H1 (cell line): ENCODE measurements at regions not wholly inside any gene's neighbourhood (a gene's known extent, or its start where the extent isn't known, plus 50 kb on each side); places are given as distances from the start of the nearest gene placed in this dataset.

Experiments used
- ATF2 ChIP-seq: IDR thresholded peaks from 2 replicates; pipeline ENCODE4 v1.6.1; 2012; ENCODE audit warnings: low read length, inconsistent platforms
- CHD2 ChIP-seq: IDR thresholded peaks from 2 replicates; pipeline ENCODE4 v1.6.1; 2012; ENCODE audit warnings: low read length, improper control_type of control experiment
- CREB1 ChIP-seq: IDR thresholded peaks from 2 replicates; pipeline ENCODE4 v1.6.1; 2012; ENCODE audit warnings: inconsistent platforms
- PHF8 ChIP-seq: fragments of 200-600 bp; sonication (generic); conservative IDR thresholded peaks from 2 replicates; pipeline ENCODE4 v1.7.1; 2012; ENCODE audit warnings: low read depth, mild to moderate bottlenecking, inconsistent platforms, low read length, moderate library complexity
- POLR2A ChIP-seq, 2 experiments: IDR thresholded peaks; 1 replicate in 1 of 2; 2 replicates in 1 of 2; pipeline ENCODE4 v1.6.1; 2011; ENCODE audit warnings: low read depth in 2 of 2, low read length in 2 of 2, mild to moderate bottlenecking in 2 of 2; ENCODE audit errors: control extremely low read depth in 1 of 2
- SIX5 ChIP-seq: IDR thresholded peaks from 2 replicates; pipeline ENCODE4 v1.6.1; 2011; ENCODE audit warnings: mild to moderate bottlenecking, low read depth, low read length
- SP2 ChIP-seq: IDR thresholded peaks from 2 replicates; pipeline ENCODE4 v1.6.1; 2012; ENCODE audit warnings: mild to moderate bottlenecking, low read length, inconsistent platforms
- SUZ12 ChIP-seq: fragments of 200-600 bp; sonication (generic); IDR thresholded peaks from 2 replicates; pipeline ENCODE4 v1.6.1; 2012; ENCODE audit warnings: mild to moderate bottlenecking, inconsistent platforms, low read length, moderate library complexity, mixed read lengths
- TF ChIP-seq, protein P1 (sequence below), 3 experiments: IDR thresholded peaks; 1 replicate in 2 of 3; 2 replicates in 1 of 3; pipeline versions ENCODE4 v1.5.1 to v1.6.1; 2011; ENCODE audit warnings: low read length in 3 of 3, mild to moderate bottlenecking in 3 of 3, inconsistent platforms in 2 of 3, low read depth in 1 of 3, moderate library complexity in 1 of 3; ENCODE audit not compliant: insufficient read depth in 1 of 3; ENCODE audit errors: control extremely low read depth in 1 of 3

GRCh38 chr2:81355436-81355835 lies 1050.9 kb upstream of the LRRTM1 start (continued):
- TF ChIP-seq, protein P1, sequence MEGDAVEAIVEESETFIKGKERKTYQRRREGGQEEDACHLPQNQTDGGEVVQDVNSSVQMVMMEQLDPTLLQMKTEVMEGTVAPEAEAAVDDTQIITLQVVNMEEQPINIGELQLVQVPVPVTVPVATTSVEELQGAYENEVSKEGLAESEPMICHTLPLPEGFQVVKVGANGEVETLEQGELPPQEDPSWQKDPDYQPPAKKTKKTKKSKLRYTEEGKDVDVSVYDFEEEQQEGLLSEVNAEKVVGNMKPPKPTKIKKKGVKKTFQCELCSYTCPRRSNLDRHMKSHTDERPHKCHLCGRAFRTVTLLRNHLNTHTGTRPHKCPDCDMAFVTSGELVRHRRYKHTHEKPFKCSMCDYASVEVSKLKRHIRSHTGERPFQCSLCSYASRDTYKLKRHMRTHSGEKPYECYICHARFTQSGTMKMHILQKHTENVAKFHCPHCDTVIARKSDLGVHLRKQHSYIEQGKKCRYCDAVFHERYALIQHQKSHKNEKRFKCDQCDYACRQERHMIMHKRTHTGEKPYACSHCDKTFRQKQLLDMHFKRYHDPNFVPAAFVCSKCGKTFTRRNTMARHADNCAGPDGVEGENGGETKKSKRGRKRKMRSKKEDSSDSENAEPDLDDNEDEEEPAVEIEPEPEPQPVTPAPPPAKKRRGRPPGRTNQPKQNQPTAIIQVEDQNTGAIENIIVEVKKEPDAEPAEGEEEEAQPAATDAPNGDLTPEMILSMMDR (IDR thresholded peaks at IDR 0.05; ENCODE audit: control extremely low read depth in 1 of 3, insufficient read depth in 1 of 3, low read depth in 1 of 3, low read length in 3 of 3) = no peak
- TF ChIP-seq ATF2 (no peak), PHF8 (no peak), SUZ12 (no peak), POLR2A (IDR thresholded peaks at IDR 0.05; ENCODE audit: control extremely low read depth in 1 of 2, low read depth in 2 of 2, low read length in 2 of 2) (no peak), CREB1 (no peak), SP2 (no peak), CHD2 (no peak), SIX5 (no peak)
